Tibial nerve (tissue), 4 donors: ENCODE measurements at regions not wholly inside any gene's neighbourhood (a gene's known extent, or its start where the extent isn't known, plus 50 kb on each side); places are given as distances from the start of the nearest gene placed in this dataset.

ENCODE experiments used
- EP300 ChIP-seq, 2 donors: sonication (generic); formaldehyde crosslinking; IDR thresholded peaks; one replicate each; pipeline ENCODE4 v1.6.1; 2017; ENCODE audit warnings: antibody characterized with exemption in 2 of 2, mild to moderate bottlenecking in 1 of 2
- POLR2A ChIP-seq, 2 donors: fragments of 450-650 bp; IDR thresholded peaks; one replicate each; pipeline ENCODE4 v1.6.1; 2017; ENCODE audit warnings: antibody characterized with exemption in 2 of 2, mild to moderate bottlenecking in 2 of 2, moderate library complexity in 2 of 2
- TF ChIP-seq, protein P1 (sequence below), 5 experiments: fragments of 200-600 bp in 3 of 5; fragments of 450-650 bp in 2 of 5; sonication (generic) in 3 of 5; IDR thresholded peaks; one replicate each; pipeline ENCODE4 v1.5.1; 2016 to 2019; ENCODE audit warnings: antibody characterized with exemption in 5 of 5, mild to moderate bottlenecking in 3 of 5, moderate library complexity in 2 of 5

DNA sequence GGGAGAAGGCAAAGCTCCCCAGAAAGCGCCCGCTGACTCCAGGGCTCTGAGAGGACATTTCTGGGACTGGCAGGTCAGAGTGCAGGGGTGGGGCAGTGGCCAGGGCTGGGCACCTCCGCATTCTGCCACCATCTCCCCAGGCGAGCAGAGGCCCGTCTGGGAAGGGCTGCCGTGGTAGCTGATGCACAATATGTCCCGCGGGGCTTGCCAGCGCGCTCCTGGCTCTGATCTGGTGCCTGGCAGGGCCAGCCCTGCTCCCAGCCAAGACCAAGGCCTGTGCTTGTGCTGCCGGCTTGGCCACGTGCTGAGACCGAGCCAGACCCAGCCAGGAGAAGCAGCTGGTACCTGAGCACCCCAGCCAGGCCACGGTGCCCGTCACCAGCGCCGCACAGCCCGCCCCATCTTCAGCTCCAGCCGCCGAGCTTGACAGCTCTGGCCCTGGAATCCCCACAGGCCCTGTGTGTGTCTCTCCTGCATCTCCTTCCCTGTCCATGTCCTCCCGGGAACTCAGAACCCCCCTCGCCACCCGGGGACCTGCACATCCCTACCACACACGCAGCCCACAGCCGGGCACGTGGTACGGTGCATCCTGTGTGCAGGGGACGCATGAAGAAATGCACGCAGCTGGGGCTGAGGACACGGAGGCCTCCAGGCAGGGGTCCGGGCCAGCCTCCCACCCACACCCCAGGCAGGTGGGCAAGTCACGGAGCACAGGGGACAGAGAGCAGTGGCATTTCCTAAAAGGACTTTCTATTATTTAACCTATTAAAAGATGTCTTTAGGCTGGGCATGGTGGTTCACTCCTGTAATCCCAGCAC is 68.6 kb upstream of the C14orf180 start:
- TF ChIP-seq, protein P1, sequence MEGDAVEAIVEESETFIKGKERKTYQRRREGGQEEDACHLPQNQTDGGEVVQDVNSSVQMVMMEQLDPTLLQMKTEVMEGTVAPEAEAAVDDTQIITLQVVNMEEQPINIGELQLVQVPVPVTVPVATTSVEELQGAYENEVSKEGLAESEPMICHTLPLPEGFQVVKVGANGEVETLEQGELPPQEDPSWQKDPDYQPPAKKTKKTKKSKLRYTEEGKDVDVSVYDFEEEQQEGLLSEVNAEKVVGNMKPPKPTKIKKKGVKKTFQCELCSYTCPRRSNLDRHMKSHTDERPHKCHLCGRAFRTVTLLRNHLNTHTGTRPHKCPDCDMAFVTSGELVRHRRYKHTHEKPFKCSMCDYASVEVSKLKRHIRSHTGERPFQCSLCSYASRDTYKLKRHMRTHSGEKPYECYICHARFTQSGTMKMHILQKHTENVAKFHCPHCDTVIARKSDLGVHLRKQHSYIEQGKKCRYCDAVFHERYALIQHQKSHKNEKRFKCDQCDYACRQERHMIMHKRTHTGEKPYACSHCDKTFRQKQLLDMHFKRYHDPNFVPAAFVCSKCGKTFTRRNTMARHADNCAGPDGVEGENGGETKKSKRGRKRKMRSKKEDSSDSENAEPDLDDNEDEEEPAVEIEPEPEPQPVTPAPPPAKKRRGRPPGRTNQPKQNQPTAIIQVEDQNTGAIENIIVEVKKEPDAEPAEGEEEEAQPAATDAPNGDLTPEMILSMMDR (IDR thresholded peaks at IDR 0.05) = no peak
- TF ChIP-seq POLR2A (IDR thresholded peaks at IDR 0.05) (no peak), EP300 (IDR thresholded peaks at IDR 0.05) (no peak)
